ENCODE measurements at regions not wholly inside any gene's neighbourhood (a gene's known extent, or its start where the extent isn't known, plus 50 kb on each side); places are given as distances from the start of the nearest gene placed in this dataset.

- Histone ChIP-seq H3K23me2 (ENCODE audit: insufficient read length, low read depth, low read length, poor library complexity, severe bottlenecking) (no peaks in the 10 kb centered on the region), H3K27me3 (ENCODE audit: insufficient read depth, low read length) (no peaks in the 10 kb centered on the region), H3T11ph (ENCODE audit: low read length) (no peak overlapping the region), H3K79me1 (ENCODE audit: insufficient read depth, low read depth, low read length, poor library complexity, severe bottlenecking) (no peaks in the 10 kb centered on the region), H2BK5ac (ENCODE audit: insufficient read length, low read length) (no peak overlapping the region), H2AFZ (ENCODE audit: low read length) (no peak overlapping the region), H2BK20ac (ENCODE audit: low read depth, low read length, poor library complexity, severe bottlenecking) (no peak overlapping the region), H3K27ac (ENCODE audit: insufficient read length, low read depth, low read length) (no peak overlapping the region), H2BK120ac (ENCODE audit: low read depth, low read length, poor library complexity, severe bottlenecking) (no peak overlapping the region), H4K20me1 (ENCODE audit: control insufficient read depth, insufficient read depth, insufficient read length) (no peaks in the 10 kb centered on the region), H2BK15ac (ENCODE audit: low read depth, low read length) (no peak overlapping the region), H3K79me2 (ENCODE audit: insufficient read depth, low read length) (no peaks in the 10 kb centered on the region), H2BK12ac (ENCODE audit: insufficient read length, low read depth, low read length) (no peak overlapping the region), H3K9me3 (ENCODE audit: control insufficient read depth, low read depth, low read length) (no peaks in the 10 kb centered on the region), H3K4me1 (ENCODE audit: insufficient read depth, low read length) (peaks cover 5% of the 10 kb centered on the region; the same call in 1 of the 2 replicates), H3K56ac (ENCODE audit: insufficient read length, low read depth, low read length) (no peak overlapping the region), H4K5ac (ENCODE audit: insufficient read length, low read depth, low read length) (no peak overlapping the region), H4K91ac (ENCODE audit: insufficient read length, low read depth, low read length) (no peak overlapping the region), H4K8ac (replicated peaks; ENCODE audit: insufficient read length, low read depth, low read length) (no peak overlapping the region), H2AK5ac (ENCODE audit: insufficient read length, low read length) (no peak overlapping the region), H3K4me2 (ENCODE audit: insufficient read depth, insufficient read length, low read length) (no peak overlapping the region), H3K23ac (ENCODE audit: insufficient read length, low read depth, low read length) (no peak overlapping the region), H3K18ac (ENCODE audit: insufficient read length, low read depth, low read length) (no peak overlapping the region), H3K4ac (ENCODE audit: low read depth, low read length) (no peak overlapping the region), H3K9ac (ENCODE audit: extremely low read depth, insufficient read length, low read length) (no peak overlapping the region), H3K14ac (ENCODE audit: insufficient read depth, low read length) (no peak overlapping the region)
- H3K36me3 Mint-ChIP-seq (ENCODE audit: insufficient read depth in 1 of 3, low read depth in 3 of 3): peaks cover 0 to 4% (median 0%) of the 10 kb centered on the region in 3 experiments; a peak in 4 of 7 replicates
- DNase-seq: no peak
- peaks cover 2 to 5% of the 10 kb centered on the region in 2 experiments; a peak in 2 of 5 replicates for H3K9me3 Mint-ChIP-seq
- TF ChIP-seq, protein P1, sequence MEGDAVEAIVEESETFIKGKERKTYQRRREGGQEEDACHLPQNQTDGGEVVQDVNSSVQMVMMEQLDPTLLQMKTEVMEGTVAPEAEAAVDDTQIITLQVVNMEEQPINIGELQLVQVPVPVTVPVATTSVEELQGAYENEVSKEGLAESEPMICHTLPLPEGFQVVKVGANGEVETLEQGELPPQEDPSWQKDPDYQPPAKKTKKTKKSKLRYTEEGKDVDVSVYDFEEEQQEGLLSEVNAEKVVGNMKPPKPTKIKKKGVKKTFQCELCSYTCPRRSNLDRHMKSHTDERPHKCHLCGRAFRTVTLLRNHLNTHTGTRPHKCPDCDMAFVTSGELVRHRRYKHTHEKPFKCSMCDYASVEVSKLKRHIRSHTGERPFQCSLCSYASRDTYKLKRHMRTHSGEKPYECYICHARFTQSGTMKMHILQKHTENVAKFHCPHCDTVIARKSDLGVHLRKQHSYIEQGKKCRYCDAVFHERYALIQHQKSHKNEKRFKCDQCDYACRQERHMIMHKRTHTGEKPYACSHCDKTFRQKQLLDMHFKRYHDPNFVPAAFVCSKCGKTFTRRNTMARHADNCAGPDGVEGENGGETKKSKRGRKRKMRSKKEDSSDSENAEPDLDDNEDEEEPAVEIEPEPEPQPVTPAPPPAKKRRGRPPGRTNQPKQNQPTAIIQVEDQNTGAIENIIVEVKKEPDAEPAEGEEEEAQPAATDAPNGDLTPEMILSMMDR (conservative IDR thresholded peaks at IDR 0.05): no peak
- WGBS (ENCODE audit: extremely low coverage, insufficient read length, low lambda C conversion rate): no CpG with 5 or more reads among the region's 2 CpGs
- peaks cover 3% of the 10 kb centered on the region; the same call in 1 of the 2 replicates for H3K27me3 Mint-ChIP-seq (ENCODE audit: low read depth)
- H3K4me1 Mint-ChIP-seq: peaks cover 11 to 13% of the 10 kb centered on the region in 2 experiments
- H3K27ac Mint-ChIP-seq: no peak overlapping the region
- no peak overlapping the region for H3K4me3 Mint-ChIP-seq
Observed at GRCh38 chr21:35690436-35690835, 369.9 kb downstream of the SETD4 start.

Data from H9 (cell line).